Caco-2 (cell line): ENCODE measurements at regions not wholly inside any gene's neighbourhood (a gene's known extent, or its start where the extent isn't known, plus 50 kb on each side); places are given as distances from the start of the nearest gene placed in this dataset.

Experiments
- BruUV-seq: library from RNA; stranded (reverse); fragments of 400-500 nt; replicated peaks from 2 replicates; lab custom pipeline; 2021; lab: Mats Ljungman, UMichigan
- CTCF ChIA-PET: fragments of 300-600 bp; sonication (Branson Sonifier 250); formaldehyde crosslinking; loops from one replicate; lab custom pipeline; 2022; ENCODE audit warnings: antibody characterized with exemption; lab: Charles Lee
- POLR2A ChIA-PET: fragments of 300-600 bp; sonication (Branson Sonifier 250); formaldehyde crosslinking; loops from one replicate; lab custom pipeline; 2022; ENCODE audit warnings: antibody characterized with exemption; lab: Charles Lee
- DNase-seq, 2 experiments: peaks; one replicate each; pipeline versions ENCODE4 v3.0.0 to v3.0.0-alpha.2; 2020 to 2022
- H3K27me3 ChIP-seq: replicated peaks from 2 replicates; pipeline ENCODE4 v1.6.0; 2011; ENCODE audit warnings: low read length; ENCODE audit not compliant: control insufficient read depth, insufficient read depth
- H3K36me3 ChIP-seq: 2 replicates; pipeline ENCODE4 v1.5.1; 2011; ENCODE audit warnings: low read length; ENCODE audit not compliant: control insufficient read depth, insufficient read depth
- H3K4me1 ChIP-seq: fragments of 250-450 bp; sonication (Bioruptor Pico); 2 replicates; pipeline ENCODE4 v1.5.1; 2020; ENCODE audit warnings: mild to moderate bottlenecking
- H3K4me3 ChIP-seq: 2 replicates; pipeline ENCODE4 v1.5.1; 2011; ENCODE audit warnings: low read depth, mild to moderate bottlenecking, control low read depth, low read length
- H3K9me3 ChIP-seq: fragments of 250-450 bp; sonication (Bioruptor Pico); 2 replicates; pipeline ENCODE4 v1.5.1; 2020; ENCODE audit warnings: mild to moderate bottlenecking, moderate library complexity
- H3K27ac Mint-ChIP-seq: one replicate; pipeline ENCODE4 v1.8.0; 2022; ENCODE audit warnings: mixed read lengths; ENCODE audit not compliant: unreplicated experiment
- H3K27me3 Mint-ChIP-seq: one replicate; pipeline ENCODE4 v1.8.0; 2022; ENCODE audit warnings: mixed read lengths; ENCODE audit not compliant: insufficient read depth, unreplicated experiment
- H3K36me3 Mint-ChIP-seq: one replicate; pipeline ENCODE4 v1.8.0; 2022; ENCODE audit warnings: mild to moderate bottlenecking, mixed read lengths; ENCODE audit not compliant: insufficient read depth, unreplicated experiment
- H3K4me1 Mint-ChIP-seq: one replicate; pipeline ENCODE4 v1.8.0; 2022; ENCODE audit warnings: low read depth, mixed read lengths; ENCODE audit not compliant: unreplicated experiment
- H3K4me3 Mint-ChIP-seq: one replicate; pipeline ENCODE4 v1.8.0; 2022; ENCODE audit warnings: mild to moderate bottlenecking, moderate library complexity, mixed read lengths; ENCODE audit not compliant: unreplicated experiment
- H3K9me3 Mint-ChIP-seq: one replicate; pipeline ENCODE4 v1.8.0; 2022; ENCODE audit warnings: mixed read lengths; ENCODE audit not compliant: unreplicated experiment
- intact Hi-C: fragments of 100-400 bp; cut with micrococcal nuclease; formaldehyde crosslinking; loops from one replicate; pipeline ENCODE4 v1.10.0; 2022; ENCODE audit not compliant: unreplicated experiment
- TF ChIP-seq, protein P1 (sequence below), 2 experiments: fragments of 200-600 bp in 1 of 2; IDR thresholded peaks; 1 replicate in 1 of 2; 2 replicates in 1 of 2; pipeline versions ENCODE4 v1.5.1 to v1.8.0; 2011 to 2022; ENCODE audit warnings: antibody characterized with exemption in 1 of 2, control low read depth in 1 of 2, inconsistent platforms in 1 of 2, low read depth in 1 of 2, low read length in 1 of 2, mild to moderate bottlenecking in 1 of 2, moderate library complexity in 1 of 2; ENCODE audit not compliant: insufficient read depth in 1 of 2, severe bottlenecking in 1 of 2, unreplicated experiment in 1 of 2

- H3K9me3 Mint-ChIP-seq, result no peaks in the 10 kb centered on the region
- ChIA-PET POLR2A (no interaction called here), CTCF (no interaction called here)
- H3K27me3 ChIP-seq, result no peaks in the 10 kb centered on the region
- intact Hi-C loops, result no loop called here
- no peaks in the 10 kb centered on the region for H3K4me1 ChIP-seq
- H3K9me3 ChIP-seq, result no peaks in the 10 kb centered on the region
- no peaks in the 10 kb centered on the region for H3K27me3 Mint-ChIP-seq
- no peak overlapping the region for H3K4me3 Mint-ChIP-seq
- H3K4me3 ChIP-seq, result no peak overlapping the region
- H3K36me3 Mint-ChIP-seq, result no peaks in the 10 kb centered on the region
- DNase-seq, result no peak
- no peaks in the 10 kb centered on the region for H3K4me1 Mint-ChIP-seq
- no peaks in the 10 kb centered on the region for H3K36me3 ChIP-seq
- TF ChIP-seq, protein P1, sequence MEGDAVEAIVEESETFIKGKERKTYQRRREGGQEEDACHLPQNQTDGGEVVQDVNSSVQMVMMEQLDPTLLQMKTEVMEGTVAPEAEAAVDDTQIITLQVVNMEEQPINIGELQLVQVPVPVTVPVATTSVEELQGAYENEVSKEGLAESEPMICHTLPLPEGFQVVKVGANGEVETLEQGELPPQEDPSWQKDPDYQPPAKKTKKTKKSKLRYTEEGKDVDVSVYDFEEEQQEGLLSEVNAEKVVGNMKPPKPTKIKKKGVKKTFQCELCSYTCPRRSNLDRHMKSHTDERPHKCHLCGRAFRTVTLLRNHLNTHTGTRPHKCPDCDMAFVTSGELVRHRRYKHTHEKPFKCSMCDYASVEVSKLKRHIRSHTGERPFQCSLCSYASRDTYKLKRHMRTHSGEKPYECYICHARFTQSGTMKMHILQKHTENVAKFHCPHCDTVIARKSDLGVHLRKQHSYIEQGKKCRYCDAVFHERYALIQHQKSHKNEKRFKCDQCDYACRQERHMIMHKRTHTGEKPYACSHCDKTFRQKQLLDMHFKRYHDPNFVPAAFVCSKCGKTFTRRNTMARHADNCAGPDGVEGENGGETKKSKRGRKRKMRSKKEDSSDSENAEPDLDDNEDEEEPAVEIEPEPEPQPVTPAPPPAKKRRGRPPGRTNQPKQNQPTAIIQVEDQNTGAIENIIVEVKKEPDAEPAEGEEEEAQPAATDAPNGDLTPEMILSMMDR (IDR thresholded peaks at IDR 0.05; ENCODE audit: insufficient read depth in 1 of 2, low read depth in 1 of 2, low read length in 1 of 2, severe bottlenecking in 1 of 2, unreplicated experiment in 1 of 2), result no peak
- H3K27ac Mint-ChIP-seq, result no peak overlapping the region
- BruUV-seq, result no TSS peak
These were observed 247.6 kb upstream of the CNKSR2 start for GRCh38 chrX:21126661-21127060.

- Mint-ChIP-seq H3K4me3 (no peak overlapping the region), H3K27ac (no peak overlapping the region), H3K27me3 (no peaks in the 10 kb centered on the region), H3K9me3 (no peaks in the 10 kb centered on the region), H3K4me1 (no peaks in the 10 kb centered on the region), H3K36me3 (no peaks in the 10 kb centered on the region)
- intact Hi-C loops, result no loop called here
- Histone ChIP-seq H3K27me3 (no peaks in the 10 kb centered on the region), H3K4me3 (no peak overlapping the region), H3K36me3 (no peaks in the 10 kb centered on the region), H3K4me1 (no peaks in the 10 kb centered on the region), H3K9me3 (no peaks in the 10 kb centered on the region)
- TF ChIP-seq, protein P1 (IDR thresholded peaks at IDR 0.05; ENCODE audit: insufficient read depth in 1 of 2, low read depth in 1 of 2, low read length in 1 of 2, severe bottlenecking in 1 of 2, unreplicated experiment in 1 of 2), result no peak
- ChIA-PET CTCF (no interaction called here), POLR2A (no interaction called here)
- no peak for DNase-seq
- BruUV-seq, result no TSS peak
These were observed 242.9 kb upstream of the CNKSR2 start for GRCh38 chrX:21131346-21131745.

GRCh38 chrX:21131786-21132185 is 242.4 kb upstream of the CNKSR2 start:
- H3K9me3 ChIP-seq, result no peaks in the 10 kb centered on the region
- H3K27me3 ChIP-seq, result no peaks in the 10 kb centered on the region
- Mint-ChIP-seq H3K27ac (no peak overlapping the region), H3K9me3 (no peaks in the 10 kb centered on the region), H3K36me3 (no peaks in the 10 kb centered on the region), H3K4me3 (no peak overlapping the region), H3K4me1 (no peaks in the 10 kb centered on the region), H3K27me3 (no peaks in the 10 kb centered on the region)
- BruUV-seq, result no TSS peak
- no peak for DNase-seq
- TF ChIP-seq, protein P1 (IDR thresholded peaks at IDR 0.05; ENCODE audit: insufficient read depth in 1 of 2, low read depth in 1 of 2, low read length in 1 of 2, severe bottlenecking in 1 of 2, unreplicated experiment in 1 of 2), result no peak
- ChIA-PET POLR2A (no interaction called here), CTCF (no interaction called here)
- H3K4me3 ChIP-seq, result no peak overlapping the region
- no peaks in the 10 kb centered on the region for H3K4me1 ChIP-seq
- H3K36me3 ChIP-seq, result no peaks in the 10 kb centered on the region
- intact Hi-C loops, result no loop called here
